Caco-2 (cell line): ENCODE measurements at regions not wholly inside any gene's neighbourhood (a gene's known extent, or its start where the extent isn't known, plus 50 kb on each side); places are given as distances from the start of the nearest gene placed in this dataset.
A peak's percentile ranks its signal among the peaks of the same experiment; 100 is the strongest.

Experiments
- BruUV-seq: library from RNA; stranded (reverse); fragments of 400-500 nt; replicated peaks from 2 replicates; lab custom pipeline; 2021; lab: Mats Ljungman, UMichigan
- CTCF ChIA-PET: fragments of 300-600 bp; sonication (Branson Sonifier 250); formaldehyde crosslinking; loops from one replicate; lab custom pipeline; 2022; ENCODE audit warnings: antibody characterized with exemption; lab: Charles Lee
- POLR2A ChIA-PET: fragments of 300-600 bp; sonication (Branson Sonifier 250); formaldehyde crosslinking; loops from one replicate; lab custom pipeline; 2022; ENCODE audit warnings: antibody characterized with exemption; lab: Charles Lee
- DNase-seq, 2 experiments: peaks; one replicate each; pipeline versions ENCODE4 v3.0.0 to v3.0.0-alpha.2; 2020 to 2022
- H3K27me3 ChIP-seq: replicated peaks from 2 replicates; pipeline ENCODE4 v1.6.0; 2011; ENCODE audit warnings: low read length; ENCODE audit not compliant: control insufficient read depth, insufficient read depth
- H3K36me3 ChIP-seq: 2 replicates; pipeline ENCODE4 v1.5.1; 2011; ENCODE audit warnings: low read length; ENCODE audit not compliant: control insufficient read depth, insufficient read depth
- H3K4me1 ChIP-seq: fragments of 250-450 bp; sonication (Bioruptor Pico); 2 replicates; pipeline ENCODE4 v1.5.1; 2020; ENCODE audit warnings: mild to moderate bottlenecking
- H3K4me3 ChIP-seq: 2 replicates; pipeline ENCODE4 v1.5.1; 2011; ENCODE audit warnings: low read depth, mild to moderate bottlenecking, control low read depth, low read length
- H3K9me3 ChIP-seq: fragments of 250-450 bp; sonication (Bioruptor Pico); 2 replicates; pipeline ENCODE4 v1.5.1; 2020; ENCODE audit warnings: mild to moderate bottlenecking, moderate library complexity
- H3K27ac Mint-ChIP-seq: one replicate; pipeline ENCODE4 v1.8.0; 2022; ENCODE audit warnings: mixed read lengths; ENCODE audit not compliant: unreplicated experiment
- H3K27me3 Mint-ChIP-seq: one replicate; pipeline ENCODE4 v1.8.0; 2022; ENCODE audit warnings: mixed read lengths; ENCODE audit not compliant: insufficient read depth, unreplicated experiment
- H3K36me3 Mint-ChIP-seq: one replicate; pipeline ENCODE4 v1.8.0; 2022; ENCODE audit warnings: mild to moderate bottlenecking, mixed read lengths; ENCODE audit not compliant: insufficient read depth, unreplicated experiment
- H3K4me1 Mint-ChIP-seq: one replicate; pipeline ENCODE4 v1.8.0; 2022; ENCODE audit warnings: low read depth, mixed read lengths; ENCODE audit not compliant: unreplicated experiment
- H3K4me3 Mint-ChIP-seq: one replicate; pipeline ENCODE4 v1.8.0; 2022; ENCODE audit warnings: mild to moderate bottlenecking, moderate library complexity, mixed read lengths; ENCODE audit not compliant: unreplicated experiment
- H3K9me3 Mint-ChIP-seq: one replicate; pipeline ENCODE4 v1.8.0; 2022; ENCODE audit warnings: mixed read lengths; ENCODE audit not compliant: unreplicated experiment
- intact Hi-C: fragments of 100-400 bp; cut with micrococcal nuclease; formaldehyde crosslinking; loops from one replicate; pipeline ENCODE4 v1.10.0; 2022; ENCODE audit not compliant: unreplicated experiment
- TF ChIP-seq, protein P1 (sequence below), 2 experiments: fragments of 200-600 bp in 1 of 2; IDR thresholded peaks; 1 replicate in 1 of 2; 2 replicates in 1 of 2; pipeline versions ENCODE4 v1.5.1 to v1.8.0; 2011 to 2022; ENCODE audit warnings: antibody characterized with exemption in 1 of 2, control low read depth in 1 of 2, inconsistent platforms in 1 of 2, low read depth in 1 of 2, low read length in 1 of 2, mild to moderate bottlenecking in 1 of 2, moderate library complexity in 1 of 2; ENCODE audit not compliant: insufficient read depth in 1 of 2, severe bottlenecking in 1 of 2, unreplicated experiment in 1 of 2

DNA sequence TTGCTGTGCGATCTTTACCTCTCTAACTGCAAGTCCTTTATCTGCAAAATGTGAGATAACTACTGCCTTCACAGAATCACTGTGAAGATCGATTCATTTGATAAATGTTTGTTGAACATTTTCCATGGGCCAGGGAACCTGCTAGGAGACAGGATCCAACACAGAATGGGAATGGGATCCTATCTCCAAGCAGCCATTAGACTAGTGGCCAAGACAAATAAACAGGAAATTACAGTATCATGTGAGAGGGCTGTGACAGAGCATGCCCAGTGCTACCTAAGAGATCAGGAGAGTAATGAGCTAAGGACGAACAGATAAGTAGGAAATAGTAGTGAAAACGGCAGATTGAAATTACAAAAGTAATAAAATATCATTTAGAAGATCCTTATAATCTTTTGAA is 105.7 kb downstream of the GRIN2B start:
- H3K27me3 Mint-ChIP-seq, result no peaks in the 10 kb centered on the region
- H3K27me3 ChIP-seq, result no peaks in the 10 kb centered on the region
- no peak overlapping the region for H3K4me3 ChIP-seq
- no TSS peak for BruUV-seq
- no peak overlapping the region for H3K4me3 Mint-ChIP-seq
- TF ChIP-seq, protein P1, sequence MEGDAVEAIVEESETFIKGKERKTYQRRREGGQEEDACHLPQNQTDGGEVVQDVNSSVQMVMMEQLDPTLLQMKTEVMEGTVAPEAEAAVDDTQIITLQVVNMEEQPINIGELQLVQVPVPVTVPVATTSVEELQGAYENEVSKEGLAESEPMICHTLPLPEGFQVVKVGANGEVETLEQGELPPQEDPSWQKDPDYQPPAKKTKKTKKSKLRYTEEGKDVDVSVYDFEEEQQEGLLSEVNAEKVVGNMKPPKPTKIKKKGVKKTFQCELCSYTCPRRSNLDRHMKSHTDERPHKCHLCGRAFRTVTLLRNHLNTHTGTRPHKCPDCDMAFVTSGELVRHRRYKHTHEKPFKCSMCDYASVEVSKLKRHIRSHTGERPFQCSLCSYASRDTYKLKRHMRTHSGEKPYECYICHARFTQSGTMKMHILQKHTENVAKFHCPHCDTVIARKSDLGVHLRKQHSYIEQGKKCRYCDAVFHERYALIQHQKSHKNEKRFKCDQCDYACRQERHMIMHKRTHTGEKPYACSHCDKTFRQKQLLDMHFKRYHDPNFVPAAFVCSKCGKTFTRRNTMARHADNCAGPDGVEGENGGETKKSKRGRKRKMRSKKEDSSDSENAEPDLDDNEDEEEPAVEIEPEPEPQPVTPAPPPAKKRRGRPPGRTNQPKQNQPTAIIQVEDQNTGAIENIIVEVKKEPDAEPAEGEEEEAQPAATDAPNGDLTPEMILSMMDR (IDR thresholded peaks at IDR 0.05; ENCODE audit: insufficient read depth in 1 of 2, low read depth in 1 of 2, low read length in 1 of 2, severe bottlenecking in 1 of 2, unreplicated experiment in 1 of 2), result no peak
- no peaks in the 10 kb centered on the region for H3K36me3 ChIP-seq
- H3K9me3 ChIP-seq, result no peaks in the 10 kb centered on the region
- no peaks in the 10 kb centered on the region for H3K9me3 Mint-ChIP-seq
- intact Hi-C loops, result no loop called here
- no peaks in the 10 kb centered on the region for H3K36me3 Mint-ChIP-seq
- DNase-seq, result no peak
- no peak overlapping the region for H3K27ac Mint-ChIP-seq
- H3K4me1 Mint-ChIP-seq, result peaks cover 2% of the 10 kb centered on the region
- H3K4me1 ChIP-seq, result no peaks in the 10 kb centered on the region
- POLR2A ChIA-PET, result no interaction called here
- CTCF ChIA-PET, result interaction anchor here (2.1 kb wide), 1 partner anchor 12 kb away, joined by 8 read pairs; no protein-coding TSS in a partner anchor

DNA sequence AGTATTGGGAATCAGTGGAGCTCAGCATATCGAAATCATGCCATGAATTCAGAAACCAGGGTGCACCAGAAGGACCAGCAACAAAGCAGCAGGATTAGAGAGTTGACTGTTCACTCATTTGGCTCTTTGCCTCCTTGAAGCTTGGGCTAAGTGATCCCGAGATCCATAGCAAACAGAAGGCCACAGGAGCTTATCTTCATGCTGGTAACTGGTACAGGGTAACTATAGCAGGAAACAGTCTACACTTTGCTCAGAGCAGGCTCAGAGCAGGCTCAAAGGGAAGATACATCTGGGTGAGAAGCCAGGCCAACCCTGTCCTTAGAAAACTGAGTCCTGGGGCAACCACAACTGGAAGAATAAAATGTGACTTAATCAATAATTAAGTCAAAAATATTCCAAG is 111.1 kb downstream of the GRIN2B start:
- CTCF ChIA-PET, result interaction anchor here (0.7 kb wide), 1 partner anchor 127 kb away, joined by 3 read pairs; no protein-coding TSS in a partner anchor
- Histone ChIP-seq H3K4me3 (no peak overlapping the region), H3K27me3 (no peaks in the 10 kb centered on the region), H3K36me3 (no peaks in the 10 kb centered on the region), H3K9me3 (no peaks in the 10 kb centered on the region), H3K4me1 (peaks cover 28% of the 10 kb centered on the region)
- Mint-ChIP-seq H3K27ac (no peak overlapping the region), H3K36me3 (peaks cover 8% of the 10 kb centered on the region), H3K9me3 (no peaks in the 10 kb centered on the region), H3K4me1 (peaks cover 51% of the 10 kb centered on the region), H3K4me3 (no peak overlapping the region), H3K27me3 (no peaks in the 10 kb centered on the region)
- TF ChIP-seq, protein P1 (IDR thresholded peaks at IDR 0.05; ENCODE audit: insufficient read depth in 1 of 2, low read depth in 1 of 2, low read length in 1 of 2, severe bottlenecking in 1 of 2, unreplicated experiment in 1 of 2), result no peak
- intact Hi-C loops, result no loop called here
- POLR2A ChIA-PET, result no interaction called here
- BruUV-seq, result no TSS peak
- DNase-seq, result no peak

DNA sequence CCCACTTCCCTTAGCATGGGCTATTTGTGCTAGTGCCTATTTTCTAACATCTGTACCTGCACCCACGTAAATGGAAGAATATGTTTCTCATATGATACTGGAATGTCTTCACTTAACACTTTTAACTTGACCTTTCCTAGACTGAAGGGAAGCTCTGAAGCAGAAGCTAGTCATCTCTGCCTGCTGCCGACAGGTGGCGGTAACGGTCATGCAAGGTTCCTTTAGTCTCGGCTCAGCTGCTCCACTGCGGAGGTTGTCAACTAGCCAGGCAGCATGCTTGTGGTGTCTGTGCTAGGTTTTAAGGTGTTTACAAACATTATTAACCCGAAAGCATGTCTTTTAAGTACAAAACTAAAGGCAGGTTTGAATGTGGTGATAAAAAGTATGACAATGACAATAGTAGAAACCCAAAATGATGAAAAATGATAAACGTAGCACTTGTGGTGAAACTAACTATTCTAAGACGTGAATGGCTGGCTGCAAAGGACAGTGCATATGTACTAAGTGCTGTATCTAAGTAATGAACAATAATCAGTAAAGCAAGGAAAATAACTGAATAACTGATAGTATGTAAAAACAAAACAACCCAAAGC is 117.2 kb downstream of the GRIN2B start:
- TF ChIP-seq, protein P1 (IDR thresholded peaks at IDR 0.05; ENCODE audit: insufficient read depth in 1 of 2, low read depth in 1 of 2, low read length in 1 of 2, severe bottlenecking in 1 of 2, unreplicated experiment in 1 of 2), result peak; percentile 98 to 99
- no peak overlapping the region for H3K4me3 Mint-ChIP-seq
- no peaks in the 10 kb centered on the region for H3K27me3 Mint-ChIP-seq
- H3K36me3 Mint-ChIP-seq, result peaks cover 14% of the 10 kb centered on the region
- Histone ChIP-seq H3K9me3 (no peaks in the 10 kb centered on the region), H3K4me3 (no peak overlapping the region), H3K4me1 (peaks cover 23% of the 10 kb centered on the region), H3K27me3 (no peaks in the 10 kb centered on the region), H3K36me3 (no peaks in the 10 kb centered on the region)
- H3K9me3 Mint-ChIP-seq, result no peaks in the 10 kb centered on the region
- CTCF ChIA-PET, result interaction anchor here (0.6 to 3.7 kb wide), 23 partner anchors 10 to 609 kb away, joined by 3 to 56 read pairs (median 5); partner anchors contain the start of gene GRIN2B
- H3K4me1 Mint-ChIP-seq, result peaks cover 35% of the 10 kb centered on the region
- intact Hi-C loops, result loop anchor here (1.0 to 2.0 kb wide), 5 partner anchors 45 to 303 kb away; partner anchors contain the start of gene GRIN2B
- no peak overlapping the region for H3K27ac Mint-ChIP-seq
- no TSS peak for BruUV-seq
- DNase-seq, result peak; percentile 84 to 87
- POLR2A ChIA-PET, result no interaction called here
